Omental fat pad (tissue), 3 donors: ENCODE measurements at regions not wholly inside any gene's neighbourhood (a gene's known extent, or its start where the extent isn't known, plus 50 kb on each side); places are given as distances from the start of the nearest gene placed in this dataset.
A peak's percentile ranks its signal among the peaks of the same experiment; 100 is the strongest.

ENCODE experiments used
- ATAC-seq: fragments of 150-250 bp; one replicate; pipeline ENCODE4 v1.9.1; 2016; ENCODE audit warnings: mild to moderate bottlenecking, moderate library complexity; ENCODE audit not compliant: low FRiP score
- DNase-seq: peaks from one replicate; pipeline ENCODE4 v3.0.0-alpha.2; 2019; ENCODE audit warnings: low spot score
- CTCF ChIP-seq, 3 donors: fragments of 450-650 bp; IDR thresholded peaks; one replicate each; pipeline ENCODE4 v1.5.1; 2016 to 2017; ENCODE audit warnings: antibody characterized with exemption in 3 of 3, mild to moderate bottlenecking in 3 of 3, moderate library complexity in 2 of 3

GRCh38 chr7:155201325-155202087, 96.2 kb upstream of the INSIG1 start:
- DNase-seq (peak; percentile 13), ATAC-seq (no peak)
- TF ChIP-seq CTCF (IDR thresholded peaks at IDR 0.05) = no peak

- DNase-seq = no peak
- ATAC-seq = no peak
- TF ChIP-seq CTCF (IDR thresholded peaks at IDR 0.05) = no peak
Measured at GRCh38 chr7:155202106-155202871, 95.4 kb upstream of the INSIG1 start.

- ATAC-seq (no peak), DNase-seq (peak; percentile 21)
- TF ChIP-seq CTCF (IDR thresholded peaks at IDR 0.05) = no peak
Measured at GRCh38 chr7:155203059-155203881, 94.4 kb upstream of the INSIG1 start.

- DNase-seq (peak; percentile 20), ATAC-seq (no peak)
- no peak for TF ChIP-seq CTCF (IDR thresholded peaks at IDR 0.05)
Measured at GRCh38 chr7:155203882-155204691, 93.6 kb upstream of the INSIG1 start.

GRCh38 chr7:155204744-155205367, 92.8 kb upstream of the INSIG1 start:
- ATAC-seq = no peak
- no peak for TF ChIP-seq CTCF (IDR thresholded peaks at IDR 0.05)
- no peak for DNase-seq
